ENCODE measurements at regions not wholly inside any gene's neighbourhood (a gene's known extent, or its start where the extent isn't known, plus 50 kb on each side); places are given as distances from the start of the nearest gene placed in this dataset.

GRCh38 chr13:38216181-38216580 lies 133.5 kb upstream of the UFM1 start:
- TF ChIP-seq CTCF (IDR thresholded peaks at IDR 0.05) = no peak
- no peak for TF ChIP-seq POLR2A (IDR thresholded peaks at IDR 0.05)
